ENCODE measurements at regions not wholly inside any gene's neighbourhood (a gene's known extent, or its start where the extent isn't known, plus 50 kb on each side); places are given as distances from the start of the nearest gene placed in this dataset.

GRCh38 chr3:181103605-181104004 lies 114.1 kb upstream of the DNAJC19 start:
- TF ChIP-seq POLR2A (IDR thresholded peaks at IDR 0.05) (no peak), CTCF (IDR thresholded peaks at IDR 0.05) (no peak), EP300 (IDR thresholded peaks at IDR 0.05) (no peak)

Data from tibial nerve (tissue), 4 donors.